ENCODE measurements at regions not wholly inside any gene's neighbourhood (a gene's known extent, or its start where the extent isn't known, plus 50 kb on each side); places are given as distances from the start of the nearest gene placed in this dataset.

- FAIRE-seq, result no peak
Measured at GRCh38 chr6:120873125-120873865, 461.0 kb downstream of the TBC1D32 start.

GRCh38 chr6:120872262-120872578 lies 462.1 kb downstream of the TBC1D32 start:
- H3K4me3 ChIP-seq (ENCODE audit: control insufficient read depth in 2 of 3, extremely low read depth in 1 of 3, insufficient read depth in 2 of 3, low read depth in 1 of 3, low read length in 3 of 3), result no peak overlapping the region
- H2AFZ ChIP-seq (ENCODE audit: control insufficient read depth, low read length), result no peak overlapping the region
- H3K79me2 ChIP-seq (ENCODE audit: control insufficient read depth, insufficient read depth, low read length), result no peaks in the 10 kb centered on the region
- H3K27ac ChIP-seq (ENCODE audit: control insufficient read depth, insufficient read depth, low read length), result no peak overlapping the region
- peaks cover 2% of the 10 kb centered on the region for H3K9me3 ChIP-seq (ENCODE audit: control insufficient read depth, low read depth, low read length)
- dilution Hi-C loops (cut with MboI; ENCODE audit: extremely low pct_ligation_motif_present, low sequenced_read_pairs), result no loop called here
- H4K20me1 ChIP-seq (ENCODE audit: control insufficient read depth, extremely low read depth, insufficient read depth, low read length), result no peaks in the 10 kb centered on the region
- H3K4me2 ChIP-seq (ENCODE audit: control insufficient read depth, extremely low read depth, insufficient read depth, low read depth, low read length), result no peak overlapping the region
- no peaks in the 10 kb centered on the region for H3K4me1 ChIP-seq (ENCODE audit: control insufficient read depth, extremely low read depth, insufficient read depth, low read length)
- FAIRE-seq (no peak), DNase-seq (ENCODE audit: low read depth, low spot score) (no peak)
- no peaks in the 10 kb centered on the region for H3K27me3 ChIP-seq (ENCODE audit: control insufficient read depth, extremely low read depth, insufficient read depth, low read length)
- no peak overlapping the region for H3K9ac ChIP-seq (ENCODE audit: control insufficient read depth, extremely low read depth, insufficient read depth, low read length)
- H3K9me1 ChIP-seq (ENCODE audit: control insufficient read depth, extremely low read depth, insufficient read depth, low read length), result no peaks in the 10 kb centered on the region
- TF ChIP-seq CTCF (optimal IDR thresholded peaks at IDR 0.05 in 1 of 3, IDR thresholded peaks at IDR 0.05 in 1 of 3, conservative IDR thresholded peaks at IDR 0.05 in 1 of 3; ENCODE audit: extremely low read depth in 1 of 3, insufficient read depth in 2 of 3, low read length in 3 of 3), result no peak
- TF ChIP-seq EZH2 (IDR thresholded peaks at IDR 0.05; ENCODE audit: low read length), result no peak
- H3K36me3 ChIP-seq (ENCODE audit: control insufficient read depth in 2 of 2, extremely low read depth in 1 of 2, insufficient read depth in 2 of 2, low read length in 2 of 2), result no peaks in the 10 kb centered on the region

More at GRCh38 chr6:120873125-120873865, 461.0 kb downstream of the TBC1D32 start:
- Histone ChIP-seq H3K27me3 (ENCODE audit: control insufficient read depth, extremely low read depth, insufficient read depth, low read length) (no peaks in the 10 kb centered on the region), H3K4me3 (ENCODE audit: control insufficient read depth in 2 of 3, extremely low read depth in 1 of 3, insufficient read depth in 2 of 3, low read depth in 1 of 3, low read length in 3 of 3) (no peak overlapping the region), H2AFZ (ENCODE audit: control insufficient read depth, low read length) (no peak overlapping the region), H3K27ac (ENCODE audit: control insufficient read depth, insufficient read depth, low read length) (no peak overlapping the region), H3K4me2 (ENCODE audit: control insufficient read depth, extremely low read depth, insufficient read depth, low read depth, low read length) (no peak overlapping the region), H3K79me2 (ENCODE audit: control insufficient read depth, insufficient read depth, low read length) (no peaks in the 10 kb centered on the region), H3K4me1 (ENCODE audit: control insufficient read depth, extremely low read depth, insufficient read depth, low read length) (no peaks in the 10 kb centered on the region), H4K20me1 (ENCODE audit: control insufficient read depth, extremely low read depth, insufficient read depth, low read length) (no peaks in the 10 kb centered on the region), H3K9me3 (ENCODE audit: control insufficient read depth, low read depth, low read length) (peaks cover 2% of the 10 kb centered on the region), H3K36me3 (ENCODE audit: control insufficient read depth in 2 of 2, extremely low read depth in 1 of 2, insufficient read depth in 2 of 2, low read length in 2 of 2) (no peaks in the 10 kb centered on the region), H3K9me1 (ENCODE audit: control insufficient read depth, extremely low read depth, insufficient read depth, low read length) (no peaks in the 10 kb centered on the region), H3K9ac (ENCODE audit: control insufficient read depth, extremely low read depth, insufficient read depth, low read length) (no peak overlapping the region)
- TF ChIP-seq CTCF (optimal IDR thresholded peaks at IDR 0.05 in 1 of 3, IDR thresholded peaks at IDR 0.05 in 1 of 3, conservative IDR thresholded peaks at IDR 0.05 in 1 of 3; ENCODE audit: extremely low read depth in 1 of 3, insufficient read depth in 2 of 3, low read length in 3 of 3) (no peak), EZH2 (IDR thresholded peaks at IDR 0.05; ENCODE audit: low read length) (no peak)
- no peak for DNase-seq (ENCODE audit: low read depth, low spot score)
- dilution Hi-C loops (cut with MboI; ENCODE audit: extremely low pct_ligation_motif_present, low sequenced_read_pairs), result no loop called here

Data from keratinocyte (primary cell).